ENCODE measurements at regions not wholly inside any gene's neighbourhood (a gene's known extent, or its start where the extent isn't known, plus 50 kb on each side); places are given as distances from the start of the nearest gene placed in this dataset.

DNA sequence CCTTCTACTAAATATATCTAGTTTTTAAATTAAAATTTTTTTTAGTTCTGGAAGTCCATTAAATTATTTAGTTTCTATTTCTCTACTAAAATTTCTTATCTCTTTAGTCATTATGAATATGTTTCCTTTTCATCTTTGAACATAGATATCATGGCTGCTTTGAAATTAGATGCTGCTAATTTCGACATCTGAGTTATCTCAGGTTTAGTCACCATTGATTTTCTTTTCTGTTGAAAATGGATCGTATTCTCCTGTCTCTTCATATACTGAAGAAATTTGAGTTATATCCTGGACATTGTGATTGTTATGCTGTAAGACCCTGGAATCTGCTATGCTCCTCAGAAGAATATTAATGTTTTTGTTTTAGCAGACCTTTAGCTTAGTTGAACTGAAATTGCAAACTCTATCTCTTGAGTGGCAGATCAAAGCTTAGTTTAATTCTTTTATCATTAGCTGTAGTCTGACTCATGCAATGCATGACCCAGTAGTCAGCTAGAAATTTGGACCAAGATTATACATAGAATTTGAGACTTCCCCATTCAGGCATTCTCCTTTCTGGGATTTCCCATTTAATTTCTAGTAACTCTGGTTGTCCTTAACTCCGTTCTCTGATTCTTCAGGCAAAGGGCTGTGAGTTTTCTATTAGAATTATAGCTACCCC is 439.8 kb upstream of the IL12A start:
- TF ChIP-seq EZH2 (IDR thresholded peaks at IDR 0.05; ENCODE audit: low read length, missing control alignments) = no peak
- TF ChIP-seq, protein P1, sequence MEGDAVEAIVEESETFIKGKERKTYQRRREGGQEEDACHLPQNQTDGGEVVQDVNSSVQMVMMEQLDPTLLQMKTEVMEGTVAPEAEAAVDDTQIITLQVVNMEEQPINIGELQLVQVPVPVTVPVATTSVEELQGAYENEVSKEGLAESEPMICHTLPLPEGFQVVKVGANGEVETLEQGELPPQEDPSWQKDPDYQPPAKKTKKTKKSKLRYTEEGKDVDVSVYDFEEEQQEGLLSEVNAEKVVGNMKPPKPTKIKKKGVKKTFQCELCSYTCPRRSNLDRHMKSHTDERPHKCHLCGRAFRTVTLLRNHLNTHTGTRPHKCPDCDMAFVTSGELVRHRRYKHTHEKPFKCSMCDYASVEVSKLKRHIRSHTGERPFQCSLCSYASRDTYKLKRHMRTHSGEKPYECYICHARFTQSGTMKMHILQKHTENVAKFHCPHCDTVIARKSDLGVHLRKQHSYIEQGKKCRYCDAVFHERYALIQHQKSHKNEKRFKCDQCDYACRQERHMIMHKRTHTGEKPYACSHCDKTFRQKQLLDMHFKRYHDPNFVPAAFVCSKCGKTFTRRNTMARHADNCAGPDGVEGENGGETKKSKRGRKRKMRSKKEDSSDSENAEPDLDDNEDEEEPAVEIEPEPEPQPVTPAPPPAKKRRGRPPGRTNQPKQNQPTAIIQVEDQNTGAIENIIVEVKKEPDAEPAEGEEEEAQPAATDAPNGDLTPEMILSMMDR (conservative IDR thresholded peaks at IDR 0.05 in 1 of 2, IDR thresholded peaks at IDR 0.05 in 1 of 2; ENCODE audit: low read depth in 1 of 2, low read length in 2 of 2) = no peak
